GM19023 (cell line): ENCODE measurements at regions not wholly inside any gene's neighbourhood (a gene's known extent, or its start where the extent isn't known, plus 50 kb on each side); places are given as distances from the start of the nearest gene placed in this dataset.

Source experiments
- ATAC-seq: cut with Tn5 transposase; IDR thresholded peaks from one replicate; pipeline ENCODE4 v1.9.1; 2021; ENCODE audit warnings: mild to moderate bottlenecking, moderate library complexity; ENCODE audit not compliant: unreplicated experiment

DNA sequence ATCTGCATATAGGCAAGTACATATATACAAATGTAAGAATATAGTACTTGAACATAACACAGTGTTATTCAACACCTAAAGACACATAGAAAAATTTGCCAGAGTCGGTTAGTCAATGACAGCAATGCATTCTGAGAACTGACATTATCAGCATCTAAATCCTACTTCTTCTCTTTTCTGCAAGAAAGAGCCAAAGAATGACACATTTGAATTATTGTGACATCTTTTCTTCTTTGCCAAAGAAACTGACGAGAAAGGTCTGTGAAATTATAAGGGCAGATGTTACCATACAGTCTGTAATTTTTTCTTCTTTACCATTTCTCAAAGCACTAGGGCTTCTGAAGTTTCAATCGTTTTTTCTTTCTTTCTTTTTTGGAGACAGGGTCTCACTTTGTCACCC is 350.9 kb upstream of the NBEA start:
- no peak for ATAC-seq

DNA sequence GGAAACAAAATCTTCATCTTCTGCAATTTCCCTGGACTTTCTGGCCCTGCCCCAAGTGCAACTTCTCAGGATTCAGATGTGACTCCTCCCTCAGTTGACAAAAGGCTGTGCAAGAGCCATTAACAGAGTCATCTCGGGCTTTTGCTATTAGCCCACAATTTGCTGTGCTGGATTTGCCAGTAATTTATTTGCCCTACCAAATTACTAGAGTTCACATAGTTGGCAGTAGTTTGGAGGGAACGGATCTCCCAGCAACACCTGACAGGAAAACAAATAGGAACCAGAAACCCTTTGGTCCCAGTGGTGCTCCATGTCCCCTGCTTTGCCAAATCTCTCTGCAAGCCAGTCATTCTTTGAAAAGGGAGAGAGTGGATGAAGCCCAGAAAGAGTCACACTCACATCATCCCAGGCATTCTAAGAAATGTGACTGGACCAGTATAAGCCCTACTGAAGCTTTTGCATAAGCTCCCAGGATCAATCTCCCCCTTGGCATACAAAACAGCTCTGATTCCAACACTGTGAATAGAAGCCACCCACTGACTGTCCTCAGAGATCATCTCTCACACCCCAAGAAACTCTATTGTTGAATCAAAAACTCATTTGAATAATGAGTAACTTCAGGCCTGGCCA is 350.1 kb upstream of the NBEA start:
- no peak for ATAC-seq

DNA sequence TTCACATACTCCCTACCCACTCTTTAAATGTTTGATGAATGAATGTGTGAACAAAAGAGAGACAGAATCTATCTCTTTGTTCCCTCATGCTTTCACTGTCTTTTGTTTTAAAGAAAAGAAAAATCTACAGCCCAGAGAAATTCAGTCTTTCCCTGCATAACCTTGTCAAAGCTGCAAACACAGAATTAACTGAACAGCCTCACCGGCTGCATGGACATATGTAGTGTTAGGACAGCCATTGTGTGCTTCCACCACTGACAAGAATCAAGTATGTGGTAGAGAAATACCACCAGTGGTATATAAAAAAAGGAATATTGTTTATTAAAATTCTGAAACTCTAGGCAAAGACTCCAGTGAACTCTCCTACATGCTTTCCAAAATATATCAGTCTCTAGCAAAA is 348.4 kb upstream of the NBEA start:
- no peak for ATAC-seq

- no peak for ATAC-seq
Observed at GRCh38 chr13:34594507-34594906, 347.6 kb upstream of the NBEA start.

- ATAC-seq: no peak
Observed at GRCh38 chr13:34608331-34608730, 333.7 kb upstream of the NBEA start.

- ATAC-seq: no peak
Observed at GRCh38 chr13:34611671-34612070, 330.4 kb upstream of the NBEA start.

- ATAC-seq: no peak
Observed at GRCh38 chr13:34617473-34618083, 324.5 kb upstream of the NBEA start.

- ATAC-seq: no peak
Observed at GRCh38 chr13:34618654-34619053, 323.4 kb upstream of the NBEA start.

DNA sequence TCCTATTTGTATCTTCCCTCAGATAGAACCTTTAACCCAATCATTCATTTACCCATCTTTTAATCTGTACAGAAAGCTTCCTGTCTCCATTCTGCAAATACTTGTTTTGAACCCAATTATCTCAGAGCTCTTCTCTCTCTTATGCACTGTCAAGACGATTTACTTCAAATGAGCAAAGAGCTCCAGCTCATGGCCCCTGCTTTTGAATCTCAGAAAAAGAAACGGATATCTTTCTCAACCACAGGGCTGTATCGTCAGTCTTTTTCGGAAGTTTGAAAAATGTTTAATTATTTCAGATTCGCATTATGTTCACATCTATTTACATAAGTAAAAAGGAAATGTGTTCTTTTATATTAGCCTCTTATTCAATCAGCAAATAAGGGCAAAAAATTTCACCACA is 322.7 kb upstream of the NBEA start:
- ATAC-seq: no peak

- no peak for ATAC-seq
Observed at GRCh38 chr13:34620074-34620850, 321.8 kb upstream of the NBEA start.

- ATAC-seq: no peak
Observed at GRCh38 chr13:34620862-34621261, 321.2 kb upstream of the NBEA start.

GRCh38 chr13:34623331-34623730 is 318.7 kb upstream of the NBEA start:
- no peak for ATAC-seq

- no peak for ATAC-seq
Observed at GRCh38 chr13:34627509-34628208, 314.4 kb upstream of the NBEA start.

DNA sequence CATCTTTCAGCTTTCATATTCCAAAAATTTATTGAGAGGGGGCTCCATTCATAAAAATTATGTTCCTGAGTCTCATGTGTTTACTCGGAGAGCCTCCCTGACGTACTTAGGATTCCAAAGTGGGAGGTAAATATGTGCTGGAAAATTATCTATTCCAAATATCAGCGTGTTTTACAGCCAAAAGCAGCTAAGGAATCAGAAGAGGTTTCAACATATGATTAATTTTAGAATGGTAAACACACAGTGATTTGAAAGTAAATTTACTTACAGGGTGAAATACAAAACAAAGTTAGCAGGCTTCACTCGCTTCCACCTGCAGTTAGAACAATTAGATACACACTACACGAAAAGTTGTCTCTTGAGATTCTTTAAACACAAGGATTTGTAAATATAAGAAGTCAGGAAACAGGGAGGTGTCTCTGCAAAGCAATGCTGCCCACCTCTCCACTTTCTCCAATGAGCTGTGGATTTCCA is 313.8 kb upstream of the NBEA start:
- ATAC-seq: no peak

DNA sequence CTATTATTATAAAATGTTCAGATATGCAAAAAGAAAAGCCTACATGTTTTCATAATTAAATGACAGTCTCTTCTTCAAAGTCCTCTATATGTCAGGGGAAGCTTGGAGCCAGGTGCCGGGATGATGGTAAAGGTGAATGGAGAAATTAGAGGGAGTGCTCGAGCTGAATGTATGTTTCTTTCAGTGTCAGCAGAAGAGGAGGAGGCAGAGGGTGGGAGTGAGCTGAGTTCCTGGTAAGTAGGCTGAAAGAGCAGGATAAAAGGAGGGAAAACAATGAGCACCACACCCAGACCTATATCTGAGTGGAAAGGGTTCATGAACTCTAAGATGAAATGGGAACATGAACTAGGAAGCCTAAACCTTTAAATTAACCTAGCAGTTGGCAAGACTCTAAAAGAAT is 307.6 kb upstream of the NBEA start:
- ATAC-seq: no peak

GRCh38 chr13:34637138-34637537 is 304.9 kb upstream of the NBEA start:
- ATAC-seq: no peak

GRCh38 chr13:34637636-34638035 is 304.4 kb upstream of the NBEA start:
- ATAC-seq: no peak

DNA sequence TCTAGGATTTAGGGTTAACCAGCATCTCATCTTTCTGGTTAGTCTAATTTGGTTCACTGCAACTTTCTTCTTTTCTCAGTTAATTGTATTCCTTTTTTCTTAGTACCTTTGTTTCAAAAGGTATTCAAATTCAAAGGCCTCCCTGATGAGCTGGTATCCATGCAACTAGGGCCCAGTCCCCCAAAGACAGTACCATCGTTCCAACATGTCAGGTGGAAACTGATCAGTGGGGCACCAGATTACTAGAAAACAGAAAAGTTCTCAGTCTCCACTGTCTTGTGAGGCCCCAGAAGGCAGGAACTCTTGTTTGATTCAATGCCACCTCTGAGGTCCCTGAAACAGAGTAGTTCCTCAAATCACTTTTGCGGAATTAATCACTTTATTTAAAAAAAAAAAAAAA is 303.2 kb upstream of the NBEA start:
- no peak for ATAC-seq

DNA sequence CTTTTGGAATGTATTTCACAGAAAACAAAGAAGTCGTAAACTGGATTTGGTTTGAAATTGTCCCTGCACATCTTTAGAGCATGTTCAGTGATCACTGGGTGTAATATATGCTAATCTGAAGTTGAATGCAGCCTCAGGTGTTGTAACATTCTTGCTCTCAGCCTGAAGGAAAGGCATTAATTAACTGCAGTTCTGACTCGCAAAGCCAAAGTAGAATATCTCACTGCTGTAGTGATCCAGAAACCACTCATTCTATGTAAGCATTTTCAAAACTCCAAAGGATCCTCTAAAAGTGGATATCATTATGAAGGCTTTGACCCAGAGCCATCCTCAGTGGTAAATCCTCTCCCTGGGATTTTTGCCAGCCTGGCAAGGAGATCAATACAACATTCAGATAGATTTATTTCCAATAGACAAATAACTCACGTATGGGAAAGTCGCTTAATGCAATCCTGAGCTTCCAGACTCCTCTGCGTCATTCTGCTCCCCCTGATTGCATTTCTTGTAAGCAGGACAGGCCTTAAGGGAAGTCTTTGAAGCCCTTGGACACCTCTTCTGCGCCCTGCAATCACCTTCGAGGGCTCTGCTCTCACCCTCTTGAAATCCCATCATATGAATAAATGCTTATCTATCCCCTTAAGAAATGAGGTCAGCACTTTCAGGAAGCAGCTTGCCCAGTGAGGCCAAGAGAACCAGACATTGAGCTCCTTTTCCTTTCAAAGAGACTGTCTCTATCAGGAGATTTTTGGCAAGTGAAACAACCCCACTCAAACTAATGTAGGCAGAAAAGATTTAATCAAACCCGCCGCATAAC is 301.7 kb upstream of the NBEA start:
- no peak for ATAC-seq

DNA sequence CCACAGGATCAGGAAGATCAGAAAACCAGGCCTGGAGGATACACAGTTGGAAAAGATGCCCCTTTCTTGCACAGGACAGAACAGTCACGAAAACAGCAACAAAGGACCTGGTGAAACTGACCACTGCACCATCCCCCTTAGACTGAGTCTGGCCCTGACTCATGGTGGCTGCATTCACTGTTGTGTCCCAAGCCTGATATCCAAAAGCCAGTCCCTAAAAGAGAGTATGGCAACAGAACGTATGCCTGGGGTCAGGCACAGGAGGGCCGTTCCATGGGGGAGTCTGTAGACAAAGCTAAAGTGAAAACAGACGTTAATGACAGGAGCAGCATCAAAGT is 301.1 kb upstream of the NBEA start:
- no peak for ATAC-seq
